Progenitor cell of endocrine pancreas (in vitro differentiated cells): ENCODE measurements at regions not wholly inside any gene's neighbourhood (a gene's known extent, or its start where the extent isn't known, plus 50 kb on each side); places are given as distances from the start of the nearest gene placed in this dataset.
"Not testable (repeated sequence)": the region's sequence is repeated elsewhere in the genome, so short reads cannot be mapped to it uniquely, and the experiment has no call there.

ENCODE experiments used
- DNase-seq: peaks from one replicate; pipeline ENCODE4 v3.0.0; 2021; ENCODE audit warnings: low spot score; ENCODE audit not compliant: unreplicated experiment
- H3K27ac Mint-ChIP-seq: 2 replicates; pipeline ENCODE4 v1.8.0; 2021; ENCODE audit warnings: mild to moderate bottlenecking, moderate library complexity, mixed read lengths
- H3K27me3 Mint-ChIP-seq: 2 replicates; pipeline ENCODE4 v1.8.0; 2021; ENCODE audit warnings: mixed read lengths
- H3K36me3 Mint-ChIP-seq: 2 replicates; pipeline ENCODE4 v1.8.0; 2022; ENCODE audit warnings: mixed read lengths; ENCODE audit not compliant: insufficient read depth
- H3K4me1 Mint-ChIP-seq: 2 replicates; pipeline ENCODE4 v1.8.0; 2021; ENCODE audit warnings: low read depth, mixed read lengths
- H3K4me3 Mint-ChIP-seq: 2 replicates; pipeline ENCODE4 v1.8.0; 2021; ENCODE audit warnings: low read depth, mild to moderate bottlenecking, moderate library complexity, mixed read lengths
- H3K9me3 Mint-ChIP-seq: 2 replicates; pipeline ENCODE4 v1.8.0; 2021; ENCODE audit warnings: low read depth, mixed read lengths
- TF ChIP-seq, protein P1 (sequence below): fragments of 200-600 bp; sonication (generic); IDR thresholded peaks from one replicate; pipeline ENCODE4 v1.5.0; 2021; ENCODE audit warnings: antibody characterized with exemption, mild to moderate bottlenecking; ENCODE audit not compliant: unreplicated experiment

GRCh38 chr1:185388815-185389214, 71.8 kb upstream of the IVNS1ABP start:
- Mint-ChIP-seq H3K9me3 (no peaks in the 10 kb centered on the region), H3K27ac (no peak overlapping the region), H3K36me3 (peaks cover 4% of the 10 kb centered on the region), H3K4me1 (peaks cover 15% of the 10 kb centered on the region), H3K27me3 (no peaks in the 10 kb centered on the region), H3K4me3 (no peak overlapping the region)
- DNase-seq: no peak
- TF ChIP-seq, protein P1, sequence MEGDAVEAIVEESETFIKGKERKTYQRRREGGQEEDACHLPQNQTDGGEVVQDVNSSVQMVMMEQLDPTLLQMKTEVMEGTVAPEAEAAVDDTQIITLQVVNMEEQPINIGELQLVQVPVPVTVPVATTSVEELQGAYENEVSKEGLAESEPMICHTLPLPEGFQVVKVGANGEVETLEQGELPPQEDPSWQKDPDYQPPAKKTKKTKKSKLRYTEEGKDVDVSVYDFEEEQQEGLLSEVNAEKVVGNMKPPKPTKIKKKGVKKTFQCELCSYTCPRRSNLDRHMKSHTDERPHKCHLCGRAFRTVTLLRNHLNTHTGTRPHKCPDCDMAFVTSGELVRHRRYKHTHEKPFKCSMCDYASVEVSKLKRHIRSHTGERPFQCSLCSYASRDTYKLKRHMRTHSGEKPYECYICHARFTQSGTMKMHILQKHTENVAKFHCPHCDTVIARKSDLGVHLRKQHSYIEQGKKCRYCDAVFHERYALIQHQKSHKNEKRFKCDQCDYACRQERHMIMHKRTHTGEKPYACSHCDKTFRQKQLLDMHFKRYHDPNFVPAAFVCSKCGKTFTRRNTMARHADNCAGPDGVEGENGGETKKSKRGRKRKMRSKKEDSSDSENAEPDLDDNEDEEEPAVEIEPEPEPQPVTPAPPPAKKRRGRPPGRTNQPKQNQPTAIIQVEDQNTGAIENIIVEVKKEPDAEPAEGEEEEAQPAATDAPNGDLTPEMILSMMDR: no peak

DNA sequence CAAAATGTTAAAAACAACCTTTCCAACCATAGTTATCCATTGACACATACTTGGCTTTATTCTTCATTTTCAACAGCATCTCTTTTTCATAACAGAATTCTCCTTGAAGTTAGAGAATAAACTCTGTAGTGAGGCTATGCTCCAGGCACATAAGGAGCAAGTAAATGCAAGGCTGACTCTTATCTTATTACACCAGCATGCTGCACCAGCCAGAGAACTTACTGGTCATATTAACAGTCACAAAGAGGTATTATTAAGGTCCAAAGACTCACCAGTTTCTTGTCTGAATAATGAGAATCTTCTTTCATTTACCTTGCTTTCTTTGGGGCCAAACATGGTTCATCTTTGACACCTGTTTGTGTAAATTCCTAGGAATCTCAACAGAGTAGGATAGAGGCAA, 71.3 kb upstream of the IVNS1ABP start:
- Mint-ChIP-seq H3K9me3 (peaks cover under 1% of the 10 kb centered on the region), H3K4me3 (no peak overlapping the region), H3K4me1 (peaks cover 11% of the 10 kb centered on the region), H3K36me3 (peaks cover 4% of the 10 kb centered on the region), H3K27ac (no peak overlapping the region), H3K27me3 (no peaks in the 10 kb centered on the region)
- TF ChIP-seq, protein P1: no peak
- no peak for DNase-seq

DNA sequence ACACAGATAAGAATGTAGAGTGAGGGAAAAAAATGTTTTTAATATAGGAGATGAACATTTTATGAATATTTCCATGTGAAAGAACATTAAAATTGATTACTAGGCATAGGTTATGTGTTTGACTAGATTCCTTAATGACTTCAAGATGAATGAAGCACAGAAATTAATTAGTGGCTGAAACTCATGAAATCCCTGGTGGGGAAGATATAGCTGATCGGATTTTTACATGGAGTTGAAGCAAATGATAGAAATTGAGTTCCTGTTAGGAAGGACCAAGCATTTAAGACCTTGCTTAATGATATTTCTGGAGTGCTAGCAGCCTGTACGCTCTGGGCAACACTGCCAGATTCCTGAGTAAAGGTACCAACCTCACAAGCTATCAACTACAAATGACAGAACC, 68.9 kb upstream of the IVNS1ABP start:
- TF ChIP-seq, protein P1: no peak
- peaks cover 11% of the 10 kb centered on the region for H3K4me1 Mint-ChIP-seq
- H3K27me3 Mint-ChIP-seq: no peaks in the 10 kb centered on the region
- peaks cover 12% of the 10 kb centered on the region for H3K9me3 Mint-ChIP-seq
- H3K27ac Mint-ChIP-seq: no peak overlapping the region
- H3K4me3 Mint-ChIP-seq: no peak overlapping the region
- DNase-seq: no peak
- peaks cover 11% of the 10 kb centered on the region for H3K36me3 Mint-ChIP-seq

- H3K27me3 Mint-ChIP-seq, H3K4me3 Mint-ChIP-seq, H3K27ac Mint-ChIP-seq, DNase-seq: not testable (repeated sequence)
- Mint-ChIP-seq H3K4me1 (peaks cover 11% of the 10 kb centered on the region), H3K36me3 (peaks cover 11% of the 10 kb centered on the region), H3K9me3 (peaks cover 12% of the 10 kb centered on the region)
Measured at GRCh38 chr1:185383805-185384204, 66.8 kb upstream of the IVNS1ABP start.

DNA sequence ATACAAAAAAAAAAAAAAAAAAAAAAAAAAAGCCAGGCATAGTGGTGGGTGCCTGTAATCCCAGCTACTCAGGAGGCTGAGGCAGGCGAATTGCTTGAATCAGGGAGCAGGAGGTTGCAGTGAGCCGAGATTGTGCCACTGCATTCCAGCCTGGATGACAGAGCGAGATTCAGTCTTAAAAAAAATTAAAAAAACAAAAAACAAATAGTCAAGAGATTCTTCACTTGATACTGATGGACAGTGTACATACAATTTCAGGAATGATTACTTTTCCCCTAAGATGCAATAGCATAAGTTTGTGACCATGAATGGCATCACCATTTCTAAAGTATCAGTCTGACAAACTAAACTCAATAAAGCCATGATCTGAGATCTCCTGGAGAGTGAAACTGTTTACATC, 60.8 kb upstream of the IVNS1ABP start:
- no peak overlapping the region for H3K4me3 Mint-ChIP-seq
- H3K36me3 Mint-ChIP-seq: peaks cover 7% of the 10 kb centered on the region
- DNase-seq: no peak
- TF ChIP-seq, protein P1: no peak
- H3K9me3 Mint-ChIP-seq: peaks cover 8% of the 10 kb centered on the region
- no peaks in the 10 kb centered on the region for H3K4me1 Mint-ChIP-seq
- H3K27me3 Mint-ChIP-seq: no peaks in the 10 kb centered on the region
- no peak overlapping the region for H3K27ac Mint-ChIP-seq

DNA sequence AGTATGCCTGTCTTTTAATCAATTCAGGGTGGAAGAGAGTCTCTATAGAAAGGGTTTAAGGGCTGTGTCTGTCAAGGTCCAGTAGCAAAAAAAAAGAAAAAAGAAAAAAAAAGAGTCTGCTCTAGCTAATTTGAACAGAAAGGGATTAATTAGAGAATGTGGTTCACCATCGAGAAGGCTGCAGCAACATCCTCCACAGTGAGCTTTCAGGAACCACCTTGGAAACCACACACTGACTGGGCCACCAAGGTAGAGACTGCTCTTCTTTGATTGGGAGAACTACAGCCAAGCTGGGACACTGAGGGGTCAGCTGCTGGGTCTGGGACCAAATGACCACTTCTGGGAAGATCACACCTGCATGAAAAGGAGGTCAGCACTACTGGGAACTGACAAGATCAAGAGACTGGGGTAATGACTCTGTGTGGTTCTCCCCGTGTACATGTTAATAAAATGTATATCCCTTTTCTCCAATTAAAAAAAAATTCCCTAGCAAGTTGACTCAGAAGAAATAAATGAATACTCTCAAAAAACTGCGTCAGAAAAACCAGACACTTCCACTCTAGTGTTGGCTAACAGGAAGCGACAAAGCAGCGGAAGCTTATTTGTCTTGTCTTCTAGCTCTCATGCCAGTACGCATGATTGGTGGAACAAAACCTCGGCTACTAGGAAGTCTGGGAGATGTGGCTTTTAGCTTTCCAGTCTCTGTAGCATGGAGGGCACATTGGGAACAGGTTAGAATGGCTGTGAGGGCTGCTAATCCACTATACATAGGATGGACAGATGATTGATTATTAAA, 60.0 kb upstream of the IVNS1ABP start:
- H3K36me3 Mint-ChIP-seq: peaks cover 7% of the 10 kb centered on the region
- H3K27ac Mint-ChIP-seq: no peak overlapping the region
- TF ChIP-seq, protein P1: no peak
- peaks cover 8% of the 10 kb centered on the region for H3K9me3 Mint-ChIP-seq
- no peaks in the 10 kb centered on the region for H3K27me3 Mint-ChIP-seq
- no peak overlapping the region for H3K4me3 Mint-ChIP-seq
- DNase-seq: no peak
- H3K4me1 Mint-ChIP-seq: no peaks in the 10 kb centered on the region
